MM.1S (cell line): ENCODE measurements at regions not wholly inside any gene's neighbourhood (a gene's known extent, or its start where the extent isn't known, plus 50 kb on each side); places are given as distances from the start of the nearest gene placed in this dataset.

Experiments used
- DNase-seq: peaks from one replicate; pipeline ENCODE4 v3.0.0-alpha.2; 2015
- H2AFZ ChIP-seq: fragments of 300-600 bp; sonication (generic); 2 replicates; pipeline ENCODE4 v1.6.0; 2016; ENCODE audit warnings: antibody characterized with exemption, low read length
- H3F3A ChIP-seq: fragments of 300-600 bp; sonication (generic); 2 replicates; pipeline ENCODE4 v1.6.1; 2016; ENCODE audit warnings: mild to moderate bottlenecking, antibody characterized with exemption, low read length, moderate library complexity, mixed read lengths; ENCODE audit not compliant: insufficient read depth
- H3K27ac ChIP-seq: fragments of 300-600 bp; sonication (generic); 2 replicates; pipeline ENCODE4 v1.5.1; 2016; ENCODE audit warnings: mild to moderate bottlenecking, low read length
- H3K27me3 ChIP-seq: fragments of 300-600 bp; sonication (generic); replicated peaks from 2 replicates; pipeline ENCODE4 v1.6.0; 2016; ENCODE audit warnings: low read length; ENCODE audit not compliant: insufficient read depth
- H3K36me3 ChIP-seq: fragments of 300-600 bp; sonication (generic); replicated peaks from 2 replicates; pipeline ENCODE4 v1.6.1; 2016; ENCODE audit warnings: mild to moderate bottlenecking, low read length, mixed read lengths; ENCODE audit not compliant: insufficient read depth
- H3K4me1 ChIP-seq: fragments of 300-600 bp; sonication (generic); 2 replicates; pipeline ENCODE4 v1.6.1; 2016; ENCODE audit warnings: low read length, mixed read lengths
- H3K4me2 ChIP-seq: fragments of 300-600 bp; sonication (generic); 2 replicates; pipeline ENCODE4 v1.6.0; 2016; ENCODE audit warnings: low read depth, low read length
- H3K4me3 ChIP-seq: fragments of 300-600 bp; sonication (generic); 2 replicates; pipeline ENCODE4 v1.5.1; 2016; ENCODE audit warnings: low read length, mixed read lengths
- H3K79me2 ChIP-seq: fragments of 300-600 bp; sonication (generic); 2 replicates; pipeline ENCODE4 v1.6.1; 2016; ENCODE audit warnings: mixed run types, low read length, mixed read lengths
- H3K9ac ChIP-seq: fragments of 300-600 bp; sonication (generic); 2 replicates; pipeline ENCODE4 v1.6.1; 2016; ENCODE audit warnings: low read length, mixed read lengths
- H3K9me2 ChIP-seq: fragments of 300-600 bp; sonication (generic); replicated peaks from 2 replicates; pipeline ENCODE4 v1.6.1; 2016; ENCODE audit warnings: mild to moderate bottlenecking, low read length, mixed read lengths; ENCODE audit not compliant: insufficient read depth
- H3K9me3 ChIP-seq: fragments of 300-600 bp; sonication (generic); replicated peaks from 2 replicates; pipeline ENCODE4 v1.6.1; 2016; ENCODE audit warnings: mild to moderate bottlenecking, low read length, mixed read lengths; ENCODE audit not compliant: insufficient read depth
- H4K20me1 ChIP-seq: fragments of 300-600 bp; sonication (generic); 2 replicates; pipeline ENCODE4 v1.6.1; 2016; ENCODE audit warnings: mild to moderate bottlenecking, low read length, moderate library complexity, mixed read lengths; ENCODE audit not compliant: insufficient read depth
- EZH2 ChIP-seq: fragments of 300-600 bp; sonication (generic); optimal IDR thresholded peaks from 2 replicates; pipeline ENCODE3; 2017; ENCODE audit warnings: low read depth, mild to moderate bottlenecking, antibody characterized with exemption, low read length, mixed read lengths
- EZH2phosphoT487 ChIP-seq: fragments of 300-600 bp; sonication (generic); IDR thresholded peaks from 2 replicates; pipeline ENCODE4 v1.6.1; 2018; ENCODE audit warnings: antibody characterized with exemption, low read length
- TF ChIP-seq, protein P1 (sequence below): fragments of 300-600 bp; sonication (generic); IDR thresholded peaks from 2 replicates; pipeline ENCODE4 v1.5.1; 2016; ENCODE audit warnings: antibody characterized with exemption, low read length, mixed read lengths

DNA sequence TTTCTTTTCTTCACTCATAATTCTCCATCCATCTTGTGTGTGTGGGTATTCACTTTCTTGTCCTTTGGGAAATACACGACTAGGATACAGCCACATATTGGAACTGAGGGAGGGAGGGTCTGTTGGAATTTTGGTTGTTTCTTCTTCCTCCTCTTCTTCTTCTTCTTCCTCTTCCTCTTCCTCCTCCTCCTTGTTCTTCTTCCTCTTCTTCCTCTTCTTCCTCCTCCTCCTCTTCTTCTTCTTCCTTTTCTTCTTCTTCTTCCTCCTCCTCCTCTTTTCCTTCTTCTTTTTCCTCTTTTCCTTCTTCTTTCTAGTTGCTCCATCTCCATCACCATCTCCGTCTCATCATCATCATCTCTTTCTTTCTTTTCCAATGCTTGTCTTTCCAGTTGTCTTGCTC, 1307.3 kb upstream of the ZEB2 start:
- no peaks in the 10 kb centered on the region for H3K9me3 ChIP-seq

DNA sequence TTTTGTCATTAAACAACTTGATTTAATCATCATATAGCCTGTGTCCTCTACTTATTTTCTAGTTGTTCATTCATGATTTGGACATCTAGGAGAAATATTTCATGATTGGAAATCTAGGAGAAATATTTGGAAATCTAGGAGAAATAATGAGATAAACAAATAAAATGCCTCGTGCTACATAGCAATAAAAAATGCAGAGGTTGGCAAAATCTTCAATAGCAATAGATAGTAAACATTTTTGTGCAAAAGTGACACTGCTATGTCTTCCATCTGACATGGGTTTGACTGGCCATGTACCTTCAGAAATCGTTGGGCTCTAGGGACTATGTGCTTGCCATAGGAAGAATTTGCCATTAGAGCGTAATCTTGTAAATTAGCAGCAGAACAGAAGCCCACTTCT, 1304.5 kb upstream of the ZEB2 start:
- Histone ChIP-seq H3K4me3 (no peak overlapping the region), H3K9ac (no peak overlapping the region), H3K36me3 (no peaks in the 10 kb centered on the region), H3K4me2 (no peak overlapping the region), H3K27ac (no peak overlapping the region), H3K9me2 (no peaks in the 10 kb centered on the region), H3K79me2 (no peaks in the 10 kb centered on the region), H3K4me1 (no peaks in the 10 kb centered on the region), H3F3A (no peaks in the 10 kb centered on the region), H2AFZ (no peak overlapping the region), H3K27me3 (no peaks in the 10 kb centered on the region), H3K9me3 (no peaks in the 10 kb centered on the region), H4K20me1 (no peaks in the 10 kb centered on the region)
- no peak for DNase-seq
- TF ChIP-seq, protein P1, sequence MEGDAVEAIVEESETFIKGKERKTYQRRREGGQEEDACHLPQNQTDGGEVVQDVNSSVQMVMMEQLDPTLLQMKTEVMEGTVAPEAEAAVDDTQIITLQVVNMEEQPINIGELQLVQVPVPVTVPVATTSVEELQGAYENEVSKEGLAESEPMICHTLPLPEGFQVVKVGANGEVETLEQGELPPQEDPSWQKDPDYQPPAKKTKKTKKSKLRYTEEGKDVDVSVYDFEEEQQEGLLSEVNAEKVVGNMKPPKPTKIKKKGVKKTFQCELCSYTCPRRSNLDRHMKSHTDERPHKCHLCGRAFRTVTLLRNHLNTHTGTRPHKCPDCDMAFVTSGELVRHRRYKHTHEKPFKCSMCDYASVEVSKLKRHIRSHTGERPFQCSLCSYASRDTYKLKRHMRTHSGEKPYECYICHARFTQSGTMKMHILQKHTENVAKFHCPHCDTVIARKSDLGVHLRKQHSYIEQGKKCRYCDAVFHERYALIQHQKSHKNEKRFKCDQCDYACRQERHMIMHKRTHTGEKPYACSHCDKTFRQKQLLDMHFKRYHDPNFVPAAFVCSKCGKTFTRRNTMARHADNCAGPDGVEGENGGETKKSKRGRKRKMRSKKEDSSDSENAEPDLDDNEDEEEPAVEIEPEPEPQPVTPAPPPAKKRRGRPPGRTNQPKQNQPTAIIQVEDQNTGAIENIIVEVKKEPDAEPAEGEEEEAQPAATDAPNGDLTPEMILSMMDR = no peak
- TF ChIP-seq EZH2 = no peak
- TF ChIP-seq EZH2phosphoT487 = no peak

More for the DNA sequence above, 1307.3 kb upstream of the ZEB2 start:
- DNase-seq = no peak
- no peak overlapping the region for H3K4me2 ChIP-seq
- no peaks in the 10 kb centered on the region for H3K9me2 ChIP-seq
- no peak overlapping the region for H3K4me3 ChIP-seq
- no peaks in the 10 kb centered on the region for H3K36me3 ChIP-seq
- H3K9ac ChIP-seq = no peak overlapping the region
- H2AFZ ChIP-seq = no peak overlapping the region
- no peak for TF ChIP-seq EZH2
- TF ChIP-seq, protein P1 = no peak
- no peak for TF ChIP-seq EZH2phosphoT487
- H3K27me3 ChIP-seq = no peaks in the 10 kb centered on the region
- H3F3A ChIP-seq = no peaks in the 10 kb centered on the region
- no peak overlapping the region for H3K27ac ChIP-seq
- H4K20me1 ChIP-seq = no peaks in the 10 kb centered on the region
- no peaks in the 10 kb centered on the region for H3K79me2 ChIP-seq
- no peaks in the 10 kb centered on the region for H3K4me1 ChIP-seq

DNA sequence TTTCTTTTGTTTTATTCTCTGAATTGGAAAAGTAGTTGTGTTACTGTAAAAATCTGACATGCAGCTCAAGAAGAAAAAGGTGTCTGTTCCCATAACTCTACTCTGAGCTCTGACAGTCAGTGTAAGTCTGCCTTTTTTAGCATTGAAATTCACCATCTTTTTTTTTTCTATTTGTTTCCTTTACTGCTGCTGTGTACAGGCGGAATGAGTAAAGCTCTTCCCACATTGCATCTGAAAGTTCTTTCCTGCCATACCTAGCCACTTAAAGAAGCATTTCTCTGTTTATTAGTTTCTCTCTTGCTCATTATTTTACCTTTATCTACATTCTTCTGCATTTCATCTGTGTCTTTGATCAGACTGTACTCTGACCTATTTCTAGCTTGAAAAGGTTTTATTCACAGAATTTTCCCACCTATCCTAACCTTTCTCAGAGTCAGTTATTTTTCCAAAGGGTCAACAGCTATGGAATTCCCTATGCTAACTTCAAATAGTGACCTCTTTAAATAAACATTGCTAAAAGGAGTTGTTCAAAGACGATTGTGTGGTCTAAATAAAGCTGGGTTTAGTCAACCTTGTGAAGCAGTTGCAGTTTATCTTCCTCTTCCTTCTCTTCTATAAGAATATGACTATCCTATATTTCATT, 1303.1 kb upstream of the ZEB2 start:
- H3K4me1 ChIP-seq = no peaks in the 10 kb centered on the region
- no peaks in the 10 kb centered on the region for H3K79me2 ChIP-seq
- H3K9me3 ChIP-seq = no peaks in the 10 kb centered on the region
- no peaks in the 10 kb centered on the region for H4K20me1 ChIP-seq
- no peak overlapping the region for H3K4me3 ChIP-seq
- no peak overlapping the region for H2AFZ ChIP-seq
- H3K36me3 ChIP-seq = no peaks in the 10 kb centered on the region
- H3K9me2 ChIP-seq = no peaks in the 10 kb centered on the region
- TF ChIP-seq, protein P1 = no peak
- TF ChIP-seq EZH2 (no peak), EZH2phosphoT487 (no peak)
- H3K9ac ChIP-seq = no peak overlapping the region
- DNase-seq = no peak
- no peaks in the 10 kb centered on the region for H3F3A ChIP-seq
- H3K27ac ChIP-seq = no peak overlapping the region
- H3K4me2 ChIP-seq = no peak overlapping the region
- no peaks in the 10 kb centered on the region for H3K27me3 ChIP-seq
